SK-N-SH (cell line): ENCODE measurements at regions not wholly inside any gene's neighbourhood (a gene's known extent, or its start where the extent isn't known, plus 50 kb on each side); places are given as distances from the start of the nearest gene placed in this dataset.

ENCODE experiments used
- CTCF ChIA-PET: fragments of 300-600, 350-600 bp; formaldehyde crosslinking; extraction: SDS; loops from one replicate; lab custom pipeline; 2021; lab: Yijun Ruan, JAX
- POLR2A ChIA-PET: fragments of 350-600 bp; sonication (Branson Sonifier 250); formaldehyde crosslinking; extraction: SDS; loops from one replicate; lab custom pipeline; 2020; ENCODE audit warnings: antibody characterized with exemption, inconsistent platforms; lab: Yijun Ruan, JAX
- DNase-seq: peaks from one replicate; pipeline ENCODE4 v3.0.0; 2012
- H2AFZ ChIP-seq: fragments of 200-600 bp; sonication (generic); 2 replicates; pipeline ENCODE4 v1.8.1; 2016; ENCODE audit warnings: antibody characterized with exemption, mild to moderate bottlenecking, low read depth
- H3F3A ChIP-seq: fragments of 200-600 bp; sonication (generic); replicated peaks from 2 replicates; pipeline ENCODE3; 2016; ENCODE audit warnings: antibody characterized with exemption, mild to moderate bottlenecking; ENCODE audit not compliant: insufficient read depth
- H3K27ac ChIP-seq, 2 experiments: fragments of 200-500 bp in 1 of 2; fragments of 200-600 bp in 1 of 2; sonication (Bioruptor generic) in 1 of 2; sonication (generic), shearing (Covaris generic) in 1 of 2; 2 replicates each; pipeline versions ENCODE4 v1.5.1 to v1.6.1; 2014 to 2016; ENCODE audit warnings: low read depth in 2 of 2, inconsistent platforms in 1 of 2, low read length in 1 of 2, mild to moderate bottlenecking in 1 of 2, mixed read lengths in 1 of 2
- H3K27me3 ChIP-seq: fragments of 200-600 bp; sonication (generic), shearing (Covaris generic); 2 replicates; pipeline ENCODE4 v1.6.1; 2016; ENCODE audit warnings: mixed run types; ENCODE audit not compliant: insufficient read depth
- H3K36me3 ChIP-seq, 2 experiments: fragments of 200-500 bp in 1 of 2; fragments of 200-600 bp in 1 of 2; sonication (Bioruptor generic) in 1 of 2; sonication (generic) in 1 of 2; replicated peaks in 1 of 2; 2 replicates each; pipeline versions ENCODE3 to v1.5.1; 2014 to 2016; ENCODE audit warnings: low read length in 1 of 2, mild to moderate bottlenecking in 1 of 2; ENCODE audit not compliant: insufficient read depth in 2 of 2, control insufficient read depth in 1 of 2
- H3K4me1 ChIP-seq, 2 experiments: fragments of 200-500 bp in 1 of 2; fragments of 200-600 bp in 1 of 2; sonication (Bioruptor generic) in 1 of 2; sonication (generic), shearing (Covaris generic) in 1 of 2; 2 replicates each; pipeline versions ENCODE4 v1.5.1 to v1.6.1; 2014 to 2016; ENCODE audit warnings: low read depth in 1 of 2, low read length in 1 of 2, mixed run types in 1 of 2; ENCODE audit not compliant: insufficient read depth in 2 of 2, control insufficient read depth in 1 of 2
- H3K4me2 ChIP-seq: fragments of 200-600 bp; sonication (generic), shearing (Covaris generic); 2 replicates; pipeline ENCODE4 v1.6.1; 2017; ENCODE audit warnings: mixed run types
- H3K4me3 ChIP-seq, 2 experiments: fragments of 200-500 bp in 1 of 2; fragments of 200-600 bp in 1 of 2; sonication (Bioruptor generic) in 1 of 2; sonication (generic), shearing (Covaris generic) in 1 of 2; 2 replicates each; pipeline versions ENCODE4 v1.5.1 to v1.8.1; 2014 to 2016; ENCODE audit warnings: low read depth in 2 of 2, inconsistent platforms in 1 of 2, low read length in 1 of 2, mild to moderate bottlenecking in 1 of 2, mixed read lengths in 1 of 2, moderate library complexity in 1 of 2
- H3K79me2 ChIP-seq: fragments of 200-600 bp; sonication (generic); 2 replicates; pipeline ENCODE4 v1.8.1; 2017; ENCODE audit warnings: mild to moderate bottlenecking; ENCODE audit not compliant: insufficient read depth
- H3K9ac ChIP-seq: fragments of 200-600 bp; sonication (generic); 2 replicates; pipeline ENCODE4 v1.6.1; 2017; ENCODE audit warnings: mixed run types
- H3K9me2 ChIP-seq: fragments of 200-600 bp; sonication (generic); 2 replicates; pipeline ENCODE4 v1.6.1; 2017; ENCODE audit warnings: mixed run types
- H3K9me3 ChIP-seq: fragments of 200-600 bp; sonication (generic); 2 replicates; pipeline ENCODE4 v1.6.1; 2017; ENCODE audit warnings: mixed run types, mild to moderate bottlenecking, moderate library complexity
- H4K20me1 ChIP-seq: fragments of 200-600 bp; sonication (generic); 2 replicates; pipeline ENCODE4 v1.6.1; 2017; ENCODE audit warnings: mild to moderate bottlenecking, mixed run types; ENCODE audit not compliant: insufficient read depth
- ELF1 ChIP-seq: IDR thresholded peaks from 2 replicates; pipeline ENCODE4 v1.4.0; 2012
- EP300 ChIP-seq, 2 experiments: IDR thresholded peaks; 2 replicates each; pipeline versions ENCODE4 v1.4.0 to v1.6.1; 2012; ENCODE audit warnings: borderline replicate concordance in 1 of 2, low read depth in 1 of 2, low read length in 1 of 2
- EZH2phosphoT487 ChIP-seq: fragments of 200-600 bp; sonication (generic); IDR thresholded peaks from 2 replicates; pipeline ENCODE4 v1.6.1; 2017; ENCODE audit warnings: low read depth, mixed run types, mild to moderate bottlenecking, antibody characterized with exemption, moderate library complexity, borderline replicate concordance
- FOXJ3 ChIP-seq: sonication (generic); formaldehyde crosslinking; IDR thresholded peaks from 2 replicates; pipeline ENCODE4 v1.5.1; 2020; ENCODE audit warnings: mild to moderate bottlenecking, missing genetic modification reagents
- GABPA ChIP-seq: IDR thresholded peaks from 2 replicates; pipeline ENCODE4 v1.4.0; 2012; ENCODE audit warnings: low read depth, mild to moderate bottlenecking
- GATA2 ChIP-seq: sonication (generic); formaldehyde crosslinking; IDR thresholded peaks from 2 replicates; pipeline ENCODE4 v1.5.0; 2020; ENCODE audit warnings: mild to moderate bottlenecking, missing genetic modification reagents
- IRF3 ChIP-seq: fragments of 150-350 bp; IDR thresholded peaks from 2 replicates; pipeline ENCODE4 v1.6.1; 2016; ENCODE audit warnings: mild to moderate bottlenecking, low read depth, low read length
- JUND ChIP-seq: IDR thresholded peaks from 2 replicates; pipeline ENCODE4 v1.4.0; 2012
- MAX ChIP-seq: IDR thresholded peaks from 2 replicates; pipeline ENCODE4 v1.4.0; 2012; ENCODE audit warnings: low read depth
- NRF1 ChIP-seq: IDR thresholded peaks from 2 replicates; pipeline ENCODE4 v1.6.1; 2012; ENCODE audit warnings: low read depth, mild to moderate bottlenecking, low read length
- RCOR1 ChIP-seq: fragments of 150-350 bp; IDR thresholded peaks from 2 replicates; pipeline ENCODE4 v1.6.1; 2017; ENCODE audit warnings: antibody characterized with exemption, low read length
- REST ChIP-seq: IDR thresholded peaks from 2 replicates; pipeline ENCODE4 v1.6.1; 2012; ENCODE audit warnings: mild to moderate bottlenecking, low read depth, low read length, moderate library complexity
- RFX5 ChIP-seq: IDR thresholded peaks from 2 replicates; pipeline ENCODE4 v1.6.1; 2012; ENCODE audit warnings: mild to moderate bottlenecking, improper control_type of control experiment, low read length
- RXRA ChIP-seq: IDR thresholded peaks from 2 replicates; pipeline ENCODE4 v1.4.0; 2012; ENCODE audit warnings: low read depth, mild to moderate bottlenecking, borderline replicate concordance
- SIN3A ChIP-seq: IDR thresholded peaks from 2 replicates; pipeline ENCODE4 v1.6.1; 2012; ENCODE audit warnings: low read depth, mild to moderate bottlenecking, low read length, moderate library complexity, borderline replicate concordance
- TAF1 ChIP-seq: IDR thresholded peaks from 2 replicates; pipeline ENCODE4 v1.6.1; 2012; ENCODE audit warnings: low read depth, mild to moderate bottlenecking, low read length, moderate library complexity, borderline replicate concordance
- TCF12 ChIP-seq: IDR thresholded peaks from 2 replicates; pipeline ENCODE4 v1.4.0; 2012
- TEAD4 ChIP-seq: IDR thresholded peaks from 2 replicates; pipeline ENCODE4 v1.4.0; 2012; ENCODE audit warnings: mild to moderate bottlenecking, borderline replicate concordance; ENCODE audit not compliant: insufficient read depth
- USF1 ChIP-seq: IDR thresholded peaks from 2 replicates; pipeline ENCODE4 v1.4.0; 2012; ENCODE audit warnings: low read depth, borderline replicate concordance
- YY1 ChIP-seq: IDR thresholded peaks from 2 replicates; pipeline ENCODE4 v1.4.0; 2012; ENCODE audit warnings: low read depth, mild to moderate bottlenecking
- WGBS: methylation state at CpG from one replicate; pipeline ENCODE4 v1.1.6; 2017; ENCODE audit warnings: low lambda C conversion rate; 5-methylcytosine and 5-hydroxymethylcytosine counted together

GRCh38 chr7:86980223-86980622 is 79.2 kb downstream of the ELAPOR2 start:
- Histone ChIP-seq H3K4me2 (no peak overlapping the region), H4K20me1 (peaks cover 8% of the 10 kb centered on the region; the same call in 1 of the 2 replicates), H3K9ac (no peak overlapping the region), H3K79me2 (peaks cover 16% of the 10 kb centered on the region; the same call in 1 of the 2 replicates), H3K4me3 (no peak overlapping the region), H3K27ac (no peak overlapping the region), H3K27me3 (no peaks in the 10 kb centered on the region), H3K9me2 (no peaks in the 10 kb centered on the region), H3K36me3 (no peaks in the 10 kb centered on the region), H3K9me3 (no peaks in the 10 kb centered on the region), H3F3A (no peaks in the 10 kb centered on the region), H3K4me1 (peaks cover 5 to 6% of the 10 kb centered on the region in 2 experiments; a peak in 3 of 4 replicates), H2AFZ (no peak overlapping the region)
- no peak for DNase-seq
- CTCF ChIA-PET = interaction anchor here (1.0 to 1.6 kb wide), 3 partner anchors 9 to 11 kb away, joined by 3 to 4 read pairs (median 4); no protein-coding TSS in a partner anchor
- POLR2A ChIA-PET = no interaction called here
- WGBS = 88% methylated on average over 3 of the region's 3 CpGs
- TF ChIP-seq RCOR1 = no peak
- no peak for TF ChIP-seq FOXJ3 (CRISPR knock-in tag)
- no peak for TF ChIP-seq TAF1
- TF ChIP-seq RXRA = no peak
- no peak for TF ChIP-seq JUND
- TF ChIP-seq EZH2phosphoT487 = no peak
- no peak for TF ChIP-seq RFX5
- TF ChIP-seq TEAD4 = no peak
- TF ChIP-seq NRF1 = no peak
- TF ChIP-seq USF1 = no peak
- no peak for TF ChIP-seq TCF12
- no peak for TF ChIP-seq REST
- TF ChIP-seq YY1 = no peak
- TF ChIP-seq MAX = no peak
- TF ChIP-seq IRF3 = no peak
- TF ChIP-seq SIN3A = no peak
- TF ChIP-seq GATA2 (CRISPR knock-in tag) = no peak
- TF ChIP-seq EP300 (IDR thresholded peaks at IDR 0.05; ENCODE audit: borderline replicate concordance in 1 of 2, low read depth in 1 of 2, low read length in 1 of 2) = no peak
- TF ChIP-seq GABPA = no peak
- TF ChIP-seq ELF1 = no peak
- TF ChIP-seq, all 33 proteins: peak for 0
